ENCODE measurements at regions not wholly inside any gene's neighbourhood (a gene's known extent, or its start where the extent isn't known, plus 50 kb on each side); places are given as distances from the start of the nearest gene placed in this dataset.

DNA sequence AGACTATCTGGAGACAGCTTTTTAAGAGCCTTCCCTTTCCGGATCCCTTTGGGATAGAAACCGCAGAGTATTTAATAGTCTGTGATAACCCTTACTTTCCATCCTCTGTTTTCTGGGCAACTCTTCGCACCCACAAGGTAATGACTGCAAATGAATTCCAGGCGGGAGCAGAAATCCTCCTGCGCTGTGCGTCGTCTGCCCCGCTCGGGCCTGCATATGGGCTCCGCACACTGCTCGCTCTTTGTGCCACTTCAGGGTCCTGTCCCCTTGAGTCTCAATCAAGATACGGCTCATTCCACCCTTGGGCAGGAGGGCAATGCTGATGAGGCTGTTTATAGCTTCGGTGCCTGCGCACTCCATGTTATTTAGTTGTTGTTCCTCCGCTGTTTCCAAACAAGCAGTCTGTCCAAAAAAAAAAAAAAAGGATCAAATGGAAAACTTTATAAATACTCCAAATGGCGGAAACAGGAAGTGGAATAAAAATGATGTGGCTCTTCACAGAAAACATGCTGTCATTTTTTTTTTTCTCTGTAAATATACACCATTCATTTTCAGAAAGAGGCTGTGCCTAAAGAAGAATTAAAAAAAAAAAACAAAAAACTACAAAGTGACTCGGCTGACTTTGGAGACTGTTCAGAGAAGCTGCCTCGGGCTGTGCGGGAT, 169.6 kb upstream of the GMDS start:
- DNase-seq = no peak

GRCh38 chr6:2412731-2413130, 167.3 kb upstream of the GMDS start:
- DNase-seq = peak; percentile 79

DNA sequence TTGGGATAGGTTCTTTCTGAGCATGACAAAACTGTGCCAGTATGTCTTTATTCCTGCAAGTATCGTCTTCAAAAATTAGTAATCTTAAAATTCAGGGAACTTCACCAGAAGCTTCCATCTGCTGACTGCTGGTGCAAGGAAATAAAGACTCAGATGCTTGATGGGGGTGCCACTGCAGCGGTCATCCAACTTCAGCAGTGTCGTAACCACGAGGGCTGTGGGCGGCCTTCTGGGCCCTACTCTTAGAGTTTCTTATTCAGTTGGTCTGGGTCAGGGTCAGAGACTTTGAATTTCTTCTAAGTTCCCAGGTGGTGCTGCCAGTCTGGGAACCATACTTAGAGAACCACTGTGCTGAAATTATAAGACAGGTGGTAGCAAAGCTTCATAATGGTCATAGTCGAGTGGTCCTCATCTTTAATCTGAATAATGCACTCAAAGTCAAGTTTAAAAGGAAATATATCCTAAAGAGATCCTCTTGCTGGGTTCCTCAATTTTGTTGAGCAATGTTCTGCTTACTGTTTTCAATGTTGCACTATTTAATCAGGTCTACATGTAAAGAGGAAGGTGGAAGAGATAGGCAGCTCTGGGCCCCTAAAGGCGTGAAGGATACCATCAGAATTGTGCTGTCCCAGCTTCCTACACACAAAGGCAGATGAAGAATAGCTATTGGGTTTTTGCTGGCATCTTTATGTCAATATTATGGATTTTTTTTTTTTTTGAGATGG, 165.4 kb upstream of the GMDS start:
- DNase-seq = no peak

GRCh38 chr6:2407525-2407924, 162.1 kb upstream of the GMDS start:
- no peak for DNase-seq

DNA sequence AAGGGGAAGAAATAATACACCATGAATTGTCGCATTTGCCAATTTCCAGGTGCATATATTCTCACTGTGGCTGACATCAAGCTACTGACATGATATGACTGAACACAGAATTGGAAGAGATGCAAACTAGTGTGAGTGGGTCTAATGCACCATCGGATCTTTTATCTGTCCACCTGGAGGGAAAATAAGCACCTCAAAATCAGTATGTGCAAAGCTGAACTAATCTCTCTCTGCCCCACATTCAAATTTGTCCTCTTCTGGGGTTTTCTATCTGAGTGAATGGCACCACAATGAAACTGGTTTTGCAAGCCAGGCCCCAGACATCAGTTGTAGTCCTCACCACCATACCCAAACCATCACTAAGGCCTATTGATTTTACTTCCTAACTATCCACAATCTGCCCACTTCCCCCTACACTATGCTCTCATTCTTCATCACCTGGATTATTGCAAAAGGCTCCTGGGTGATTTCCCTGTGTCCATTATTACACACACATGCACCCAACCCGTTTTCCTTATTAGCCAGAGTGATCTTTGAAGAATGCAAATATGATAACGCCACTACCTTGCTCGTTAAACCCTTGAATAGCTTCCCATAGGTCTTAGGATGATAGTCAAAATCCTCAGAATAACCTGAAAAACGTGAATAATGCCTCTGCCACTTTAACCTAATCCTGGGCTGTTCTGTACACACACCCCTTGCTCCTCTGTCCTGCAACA, 159.0 kb upstream of the GMDS start:
- no peak for DNase-seq

DNA sequence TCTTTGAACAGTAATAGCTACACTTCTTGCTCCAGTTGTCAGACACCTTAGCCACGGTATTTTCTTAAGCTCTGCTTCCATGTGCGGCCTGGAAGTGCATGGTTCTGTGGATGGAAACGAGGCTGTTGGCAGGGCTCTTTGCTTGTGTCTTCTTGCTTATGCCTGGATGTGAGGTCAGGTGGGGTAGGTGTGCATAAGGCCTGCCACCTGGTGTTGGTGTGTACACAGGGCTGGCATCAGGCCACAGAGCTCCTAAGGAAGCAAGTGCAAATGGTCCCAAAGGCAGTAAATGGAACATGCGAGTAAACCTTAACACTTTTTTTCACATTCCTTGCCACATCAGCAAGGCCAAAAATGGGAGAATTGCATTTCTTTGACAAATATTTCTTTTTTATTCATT, 158.1 kb upstream of the GMDS start:
- DNase-seq = no peak

DNA sequence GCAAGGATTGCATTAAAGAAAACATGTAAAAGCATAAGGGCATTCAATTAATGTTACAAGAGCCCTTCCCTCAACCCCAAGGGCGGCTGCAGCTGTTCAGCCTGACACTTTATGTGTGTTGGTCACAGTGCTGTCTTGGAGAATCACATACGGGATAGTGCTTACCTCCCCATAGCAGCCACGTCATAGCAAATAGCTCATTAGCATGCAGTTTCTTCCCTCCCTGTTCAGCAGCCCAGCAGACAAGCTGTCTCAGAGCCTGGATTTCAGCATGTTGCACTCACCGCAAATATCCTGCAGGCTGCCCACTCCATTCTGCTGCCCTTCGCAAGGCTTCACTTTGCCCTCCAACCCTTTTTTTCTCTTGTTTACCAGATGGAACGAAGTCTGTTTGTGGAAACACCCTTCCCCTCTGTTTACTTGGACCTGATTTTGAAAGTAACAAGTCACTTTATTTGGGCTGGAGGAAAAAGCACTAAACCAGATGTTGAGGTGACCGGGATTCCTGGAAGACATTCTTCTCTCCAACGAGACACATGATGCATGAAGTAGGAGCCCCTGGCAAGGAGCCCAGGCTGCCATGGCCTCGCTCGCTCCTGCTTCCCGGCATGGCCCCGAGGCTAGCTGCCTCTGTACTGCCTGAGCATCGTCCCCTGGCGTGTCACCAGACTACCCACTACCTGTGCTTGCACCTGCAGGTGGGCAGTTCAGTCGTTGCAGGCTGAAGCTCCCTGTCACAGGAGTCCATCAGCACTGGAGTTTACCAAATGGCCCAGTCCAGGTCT, 151.6 kb upstream of the GMDS start:
- peak; percentile 71 for DNase-seq

DNA sequence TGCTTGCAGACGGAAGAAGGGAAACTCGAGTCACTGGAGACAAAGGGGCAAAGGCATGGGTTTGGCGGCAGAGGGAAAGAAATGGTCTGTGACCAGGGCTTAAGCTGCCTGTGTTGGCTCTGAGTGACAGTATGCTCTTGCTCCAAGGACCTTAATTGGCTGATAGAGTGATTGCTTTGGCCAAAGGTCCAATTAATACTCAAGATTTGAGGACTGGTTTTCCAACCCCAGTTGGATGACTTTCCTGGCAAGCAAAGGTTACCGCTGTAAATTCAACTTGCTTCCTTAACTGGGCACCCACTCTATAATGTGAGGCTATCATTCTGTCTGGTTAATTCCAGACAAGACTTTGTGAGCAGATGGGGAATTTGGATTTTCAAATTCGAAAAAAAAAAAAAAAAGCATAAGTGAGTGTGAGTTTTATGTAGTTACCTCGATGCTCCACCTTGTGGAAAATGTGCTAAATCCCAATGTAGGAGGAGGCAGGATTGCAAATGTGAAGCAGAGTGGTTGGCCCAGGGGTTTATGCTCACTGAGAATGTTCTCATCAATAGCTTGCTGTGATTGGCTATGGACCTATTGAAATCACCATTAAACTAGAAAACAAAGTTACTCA, 150.7 kb upstream of the GMDS start:
- DNase-seq = no peak

GRCh38 chr6:2388554-2389324, 143.3 kb upstream of the GMDS start:
- no peak for DNase-seq

DNA sequence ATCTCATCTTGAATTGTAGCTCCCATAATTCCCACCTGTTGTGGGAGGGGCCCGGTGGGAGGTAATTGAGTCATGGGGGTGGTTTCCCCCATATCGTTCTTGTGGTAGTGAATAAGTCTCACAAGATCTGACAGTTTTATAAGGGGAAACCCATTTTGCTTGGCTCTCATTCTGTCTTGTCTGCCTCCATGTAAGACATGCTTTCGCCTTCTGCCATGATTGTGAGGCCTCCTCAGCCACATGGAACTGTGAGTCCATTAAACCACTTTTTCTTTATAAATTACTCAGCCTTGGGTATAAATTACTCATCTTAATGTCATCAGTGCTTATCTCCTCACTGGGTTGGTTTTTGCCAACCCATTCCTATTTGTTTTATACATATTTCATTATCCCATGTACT, 142.0 kb upstream of the GMDS start:
- DNase-seq = no peak

- DNase-seq = no peak
These were observed 140.1 kb upstream of the GMDS start for GRCh38 chr6:2385471-2385983.

DNA sequence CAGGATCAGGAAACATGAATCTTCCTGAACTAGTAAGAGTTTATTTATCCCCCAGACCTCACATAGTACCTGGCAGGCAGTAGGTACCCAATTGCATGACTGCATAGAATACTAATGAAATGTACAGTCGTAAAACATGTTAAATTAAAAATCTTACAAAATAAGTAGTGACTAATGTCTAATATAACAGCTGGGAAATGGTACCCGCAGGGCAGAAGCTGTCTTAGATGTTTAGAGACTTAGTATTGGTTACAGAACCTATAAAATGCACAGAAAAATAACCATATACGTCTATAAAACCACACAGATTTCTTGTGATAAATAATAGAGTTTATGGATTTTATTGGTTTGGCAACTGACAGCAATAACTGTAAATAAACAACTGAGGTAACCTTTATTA, 139.1 kb upstream of the GMDS start:
- DNase-seq = no peak

DNA sequence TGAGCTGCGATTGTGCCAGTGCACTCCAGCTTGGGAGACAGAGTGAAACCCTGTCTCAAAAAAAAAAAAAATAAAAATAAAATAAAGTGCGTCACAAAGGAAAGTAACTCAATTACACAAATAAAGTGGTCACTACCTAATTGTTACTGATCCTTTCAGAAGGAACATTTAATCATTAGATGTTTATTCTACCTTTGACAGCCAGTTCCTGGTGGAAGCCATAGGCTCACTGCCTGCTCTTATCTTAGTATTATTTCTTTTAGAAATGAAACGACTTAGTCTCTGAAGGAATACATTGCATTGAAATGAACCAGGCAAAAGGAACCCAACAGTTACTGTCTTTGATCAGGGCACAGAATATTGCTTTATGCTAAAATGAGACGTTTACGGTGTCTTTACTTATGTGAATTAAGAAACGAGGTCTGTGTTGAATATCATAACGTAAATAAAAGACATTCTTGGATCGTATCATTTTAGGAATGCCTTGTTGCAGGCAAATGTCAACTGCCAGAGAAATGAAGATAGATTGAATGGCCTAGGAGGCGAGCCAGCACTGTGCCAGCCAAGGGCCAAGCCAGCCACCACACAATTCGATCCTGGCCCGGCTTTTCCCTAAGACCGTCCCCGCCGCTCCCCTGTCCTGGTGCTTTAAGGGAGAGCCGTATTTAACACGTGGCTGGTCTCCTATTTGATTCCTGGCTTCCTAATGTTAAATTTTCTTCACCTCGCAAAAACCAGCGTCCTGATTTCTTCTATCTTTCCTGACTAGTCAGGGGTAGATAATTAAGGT, 136.7 kb upstream of the GMDS start:
- DNase-seq = no peak

DNA sequence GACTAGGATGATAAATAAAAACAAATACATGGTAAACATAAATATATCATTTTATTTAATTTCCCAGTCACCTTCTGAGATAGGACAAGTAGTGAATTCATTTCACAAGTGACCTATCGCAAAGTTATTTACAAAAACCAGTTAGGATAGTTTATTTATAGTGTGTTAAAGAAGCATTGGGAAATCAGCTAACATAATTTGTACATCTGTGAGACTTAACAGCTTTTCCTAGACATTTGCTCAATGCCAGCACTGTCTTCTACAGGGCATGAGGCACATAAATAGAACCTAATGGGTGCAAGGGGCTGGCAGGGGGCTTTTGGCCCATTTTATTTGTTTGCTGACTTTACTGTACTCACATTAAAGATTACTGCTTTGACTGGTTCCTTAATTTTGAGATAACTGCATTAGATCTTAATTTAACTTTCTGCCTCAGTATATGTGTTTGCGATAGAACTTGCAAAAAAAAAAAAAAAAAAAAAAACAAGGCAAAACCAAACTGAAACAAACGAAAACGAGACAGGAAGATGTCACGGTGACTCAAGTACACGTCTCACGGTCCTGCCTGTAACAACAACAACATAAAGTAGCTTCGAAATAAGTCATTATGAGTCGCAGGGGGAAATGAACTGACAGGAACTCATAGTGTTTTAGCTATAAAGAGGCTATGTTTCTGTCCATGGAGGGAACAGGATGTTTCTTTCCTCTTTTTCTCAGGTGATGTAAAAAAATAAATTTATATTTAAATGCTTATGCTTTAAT, 133.7 kb upstream of the GMDS start:
- peak; percentile 71 for DNase-seq

GRCh38 chr6:2378046-2378657, 132.7 kb upstream of the GMDS start:
- no peak for DNase-seq

GRCh38 chr6:2376429-2377355, 131.3 kb upstream of the GMDS start:
- peak; percentile 63 for DNase-seq

GRCh38 chr6:2375443-2375842, 130.0 kb upstream of the GMDS start:
- no peak for DNase-seq

DNA sequence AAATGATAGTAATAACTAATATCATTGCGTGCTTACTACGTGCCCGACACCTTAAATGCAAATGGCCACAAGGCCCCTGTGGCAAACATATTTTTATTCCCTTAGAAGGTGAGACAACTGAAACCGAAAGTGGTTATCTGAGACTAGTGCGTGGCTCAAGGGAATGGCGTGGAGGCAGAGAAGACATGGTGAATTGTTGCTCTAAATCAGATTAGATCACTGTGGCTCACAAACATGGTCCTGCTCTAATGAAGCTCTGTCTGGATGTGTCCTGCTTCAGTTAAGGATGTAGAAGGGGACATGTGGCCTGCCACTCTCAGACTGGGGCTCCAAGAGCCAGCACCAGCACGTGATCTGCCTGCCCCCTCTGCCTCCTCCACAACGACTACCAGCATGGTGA, 124.2 kb upstream of the GMDS start:
- no peak for DNase-seq

DNA sequence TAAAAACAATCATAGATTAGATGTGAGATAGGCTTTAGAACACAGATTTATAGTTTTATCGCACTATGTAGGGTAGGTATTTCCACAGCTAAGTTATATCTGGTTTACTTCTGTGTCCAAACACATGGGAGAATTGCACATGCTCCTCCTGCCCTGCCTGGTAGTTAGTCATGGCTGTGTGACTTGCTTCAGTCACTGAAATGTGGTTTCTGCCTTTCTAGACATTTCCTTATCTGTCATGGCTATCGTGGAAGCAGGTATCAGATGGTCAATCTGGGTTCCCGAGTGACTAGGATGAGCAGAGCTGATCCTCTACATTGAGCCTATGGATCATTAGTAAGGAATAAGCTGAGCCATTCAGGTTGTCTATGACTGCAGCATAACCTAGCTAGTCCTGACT, 117.8 kb upstream of the GMDS start:
- no peak for DNase-seq
